Esophagus (tissue), 2 donors: ENCODE measurements at regions not wholly inside any gene's neighbourhood (a gene's known extent, or its start where the extent isn't known, plus 50 kb on each side); places are given as distances from the start of the nearest gene placed in this dataset.

Source experiments
- H3K27ac ChIP-seq, 2 donors: one replicate each; pipeline ENCODE4 v1.5.1; 2013; ENCODE audit warnings: low read depth in 2 of 2, mild to moderate bottlenecking in 2 of 2, inconsistent platforms in 1 of 2, low read length in 1 of 2, moderate library complexity in 1 of 2
- H3K27me3 ChIP-seq, 2 donors: one replicate each; pipeline ENCODE4 v1.6.1; 2013; ENCODE audit warnings: low read length in 2 of 2, control low read depth in 1 of 2, mild to moderate bottlenecking in 1 of 2; ENCODE audit not compliant: insufficient read depth in 2 of 2, control insufficient read depth in 1 of 2
- H3K36me3 ChIP-seq, 2 donors: one replicate each; pipeline ENCODE4 v1.6.1; 2013; ENCODE audit warnings: low read length in 1 of 2; ENCODE audit not compliant: control insufficient read depth in 2 of 2, insufficient read depth in 2 of 2
- H3K4me1 ChIP-seq, 2 donors: one replicate each; pipeline ENCODE4 v1.6.1; 2013; ENCODE audit warnings: low read length in 1 of 2; ENCODE audit not compliant: control insufficient read depth in 2 of 2, insufficient read depth in 2 of 2
- H3K4me3 ChIP-seq, 2 donors: one replicate each; pipeline ENCODE4 v1.5.1; 2013; ENCODE audit warnings: low read length in 2 of 2, mild to moderate bottlenecking in 2 of 2, low read depth in 1 of 2, moderate library complexity in 1 of 2
- H3K9me3 ChIP-seq, 2 donors: one replicate each; pipeline ENCODE4 v1.6.1; 2013; ENCODE audit warnings: mild to moderate bottlenecking in 2 of 2, low read depth in 1 of 2, low read length in 1 of 2, moderate library complexity in 1 of 2; ENCODE audit not compliant: control insufficient read depth in 2 of 2, insufficient read depth in 1 of 2
- WGBS, 2 donors: extraction: QIAGEN DNeasy Blood & Tissue Kit; methylation state at CpG; one replicate each; pipeline ENCODE4 v1.1.7; 2013; 5-methylcytosine and 5-hydroxymethylcytosine counted together
- donor health status: healthy with polysubstance abuse.
- donor health status: Bipolar disorder and iron deficiency.

- no peaks in the 10 kb centered on the region for H3K4me1 ChIP-seq
- H3K27me3 ChIP-seq, result no peaks in the 10 kb centered on the region
- H3K27ac ChIP-seq, result no peak overlapping the region
- H3K4me3 ChIP-seq, result no peak overlapping the region
- peaks cover 0 to 2% of the 10 kb centered on the region in 2 donors for H3K9me3 ChIP-seq
- WGBS, 2 donors, result 20 to 25% methylated on average over 3 of the region's 3 CpGs
- no peaks in the 10 kb centered on the region for H3K36me3 ChIP-seq
These were observed 631.4 kb downstream of the CDH26 start for GRCh38 chr20:60589623-60590022.

- Histone ChIP-seq H3K4me3 (no peak overlapping the region), H3K9me3 (peaks cover 0 to 2% of the 10 kb centered on the region in 2 donors), H3K27me3 (no peaks in the 10 kb centered on the region), H3K4me1 (no peaks in the 10 kb centered on the region), H3K36me3 (no peaks in the 10 kb centered on the region), H3K27ac (no peak overlapping the region)
- 64 to 68% methylated on average over 6 of the region's 6 CpGs for WGBS, 2 donors
These were observed 633.1 kb downstream of the CDH26 start for GRCh38 chr20:60591172-60591799.

- WGBS, 2 donors, result 85 to 89% methylated on average over 14 of the region's 14 CpGs
These were observed 640.3 kb downstream of the CDH26 start for GRCh38 chr20:60598528-60598927.

GRCh38 chr20:60599381-60599780 lies 641.2 kb downstream of the CDH26 start:
- H3K4me3 ChIP-seq, result no peak overlapping the region
- no peaks in the 10 kb centered on the region for H3K27me3 ChIP-seq
- H3K36me3 ChIP-seq, result no peaks in the 10 kb centered on the region
- H3K27ac ChIP-seq, result no peak overlapping the region
- WGBS, 2 donors, result 93 to 95% methylated on average over 16 of the region's 16 CpGs
- H3K4me1 ChIP-seq, result no peaks in the 10 kb centered on the region
- H3K9me3 ChIP-seq, result peaks cover 4 to 8% of the 10 kb centered on the region in 2 donors

More at GRCh38 chr20:60598528-60598927, 640.3 kb downstream of the CDH26 start:
- H3K27ac ChIP-seq, result no peak overlapping the region
- H3K9me3 ChIP-seq, result peaks cover 4 to 8% of the 10 kb centered on the region in 2 donors
- H3K4me1 ChIP-seq, result no peaks in the 10 kb centered on the region
- no peak overlapping the region for H3K4me3 ChIP-seq
- H3K36me3 ChIP-seq, result no peaks in the 10 kb centered on the region
- H3K27me3 ChIP-seq, result no peaks in the 10 kb centered on the region

- Histone ChIP-seq H3K9me3 (peaks cover 4 to 8% of the 10 kb centered on the region in 2 donors), H3K27ac (no peak overlapping the region), H3K27me3 (no peaks in the 10 kb centered on the region), H3K36me3 (no peaks in the 10 kb centered on the region), H3K4me1 (no peaks in the 10 kb centered on the region), H3K4me3 (no peak overlapping the region)
- WGBS, 2 donors, result 78 to 82% methylated on average over 7 of the region's 7 CpGs
These were observed 641.8 kb downstream of the CDH26 start for GRCh38 chr20:60600036-60600435.

- no peaks in the 10 kb centered on the region for H3K27me3 ChIP-seq
- H3K36me3 ChIP-seq, result no peaks in the 10 kb centered on the region
- H3K4me3 ChIP-seq, result no peak overlapping the region
- peaks cover 0 to 6% of the 10 kb centered on the region in 2 donors for H3K9me3 ChIP-seq
- 76 to 81% methylated on average over 4 of the region's 4 CpGs for WGBS, 2 donors
- no peaks in the 10 kb centered on the region for H3K4me1 ChIP-seq
- H3K27ac ChIP-seq, result no peak overlapping the region
These were observed 628.0 kb upstream of the CDH4 start for GRCh38 chr20:60624066-60624465.

GRCh38 chr20:60627751-60628565 lies 624.1 kb upstream of the CDH4 start:
- Histone ChIP-seq H3K4me3 (no peak overlapping the region), H3K9me3 (peaks cover 0 to 7% of the 10 kb centered on the region in 2 donors), H3K4me1 (no peaks in the 10 kb centered on the region), H3K27me3 (no peaks in the 10 kb centered on the region), H3K27ac (no peak overlapping the region), H3K36me3 (no peaks in the 10 kb centered on the region)
- 77 to 80% methylated on average over 3 of the region's 3 CpGs for WGBS, 2 donors

- H3K27me3 ChIP-seq, result no peaks in the 10 kb centered on the region
- WGBS, 2 donors, result 80 to 83% methylated on average over 7 of the region's 7 CpGs
- no peaks in the 10 kb centered on the region for H3K4me1 ChIP-seq
- H3K4me3 ChIP-seq, result no peak overlapping the region
- H3K36me3 ChIP-seq, result no peaks in the 10 kb centered on the region
- peaks cover 5 to 7% of the 10 kb centered on the region in 2 donors for H3K9me3 ChIP-seq
- H3K27ac ChIP-seq, result no peak overlapping the region
These were observed 623.3 kb upstream of the CDH4 start for GRCh38 chr20:60628749-60629148.

- WGBS, 2 donors, result 92 to 93% methylated on average over 4 of the region's 4 CpGs
- Histone ChIP-seq H3K36me3 (no peaks in the 10 kb centered on the region), H3K27ac (no peak overlapping the region), H3K4me1 (no peaks in the 10 kb centered on the region), H3K27me3 (no peaks in the 10 kb centered on the region), H3K9me3 (peaks cover 7% of the 10 kb centered on the region in 2 donors), H3K4me3 (no peak overlapping the region)
These were observed 622.9 kb upstream of the CDH4 start for GRCh38 chr20:60629206-60629605.
